T follicular helper cell (primary cell): ENCODE measurements at regions not wholly inside any gene's neighbourhood (a gene's known extent, or its start where the extent isn't known, plus 50 kb on each side); places are given as distances from the start of the nearest gene placed in this dataset.
"Not testable (repeated sequence)": the region's sequence is repeated elsewhere in the genome, so short reads cannot be mapped to it uniquely, and the experiment has no call there.

Experiments
- DNase-seq: peaks from one replicate; pipeline ENCODE4 v3.0.0-alpha.2; 2020; ENCODE audit warnings: low read depth

GRCh38 chr2:18311420-18312195, 248.8 kb downstream of the RDH14 start:
- DNase-seq = no peak

- no peak for DNase-seq
Observed at GRCh38 chr2:18309627-18310026, 250.8 kb downstream of the RDH14 start.

- no peak for DNase-seq
Observed at GRCh38 chr2:18309188-18309587, 251.3 kb downstream of the RDH14 start.

GRCh38 chr2:18304849-18305248, 255.6 kb downstream of the RDH14 start:
- DNase-seq = no peak

DNA sequence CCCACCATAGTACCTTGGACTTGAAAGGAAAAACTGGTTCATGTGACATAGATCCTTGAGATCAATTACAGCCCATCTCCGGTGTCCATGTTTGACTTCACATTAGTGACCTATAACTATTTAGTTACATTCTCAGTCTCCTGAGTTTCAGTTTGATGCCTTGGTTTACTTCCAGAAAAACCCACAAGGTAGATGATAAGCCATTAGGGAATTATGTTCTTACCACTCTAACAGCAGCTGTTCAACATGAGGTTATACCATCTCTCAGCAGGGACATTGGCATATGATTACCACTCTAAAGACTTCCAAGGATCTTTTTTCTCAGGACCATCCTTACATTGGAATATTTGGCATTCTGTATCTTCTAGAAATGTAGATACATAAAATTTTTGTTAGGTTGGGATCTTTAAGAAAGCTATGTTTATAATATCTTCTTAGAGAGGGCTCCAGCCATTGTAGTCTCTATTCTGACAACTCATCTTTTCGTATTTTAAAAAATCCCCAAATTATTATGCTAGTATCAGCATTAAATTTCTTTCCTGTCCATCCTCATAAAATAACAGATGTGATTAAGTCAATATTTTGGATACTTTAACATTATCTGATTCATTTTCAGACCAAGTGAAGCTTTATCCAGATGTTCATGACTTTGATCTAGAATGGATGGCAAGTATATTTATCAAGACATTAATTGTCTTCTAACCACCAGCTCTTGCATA, 258.9 kb downstream of the RDH14 start:
- no peak for DNase-seq

GRCh38 chr2:18299423-18300212, 260.8 kb downstream of the RDH14 start:
- no peak for DNase-seq

GRCh38 chr2:18297534-18298058, 262.9 kb downstream of the RDH14 start:
- no peak for DNase-seq

GRCh38 chr2:18290386-18290785, 270.1 kb downstream of the RDH14 start:
- DNase-seq = no peak

- DNase-seq = no peak
Observed at GRCh38 chr2:18286897-18287296, 273.6 kb downstream of the RDH14 start.

DNA sequence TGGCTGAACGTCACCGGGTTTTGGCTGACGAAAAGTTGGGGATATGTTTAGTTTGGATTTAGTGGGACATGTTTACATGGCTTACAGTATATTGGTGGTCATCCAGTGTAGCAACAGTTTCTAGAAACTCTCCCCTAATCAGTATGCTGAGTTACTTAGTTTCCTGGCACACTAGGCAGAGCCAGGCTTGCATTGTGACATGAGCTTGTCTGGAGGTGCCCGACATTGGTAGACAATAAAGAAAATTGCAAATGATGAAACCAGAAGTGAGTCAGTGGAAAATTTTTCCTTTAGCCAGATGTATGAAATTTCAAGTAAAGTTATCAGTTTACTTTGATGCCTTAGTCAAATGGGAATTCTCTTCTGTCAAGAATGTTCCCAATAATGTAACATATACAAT, 276.1 kb downstream of the RDH14 start:
- no peak for DNase-seq

- DNase-seq = no peak
Observed at GRCh38 chr2:18282026-18282425, 278.4 kb downstream of the RDH14 start.

GRCh38 chr2:18276583-18277075, 283.8 kb downstream of the RDH14 start:
- no peak for DNase-seq

DNA sequence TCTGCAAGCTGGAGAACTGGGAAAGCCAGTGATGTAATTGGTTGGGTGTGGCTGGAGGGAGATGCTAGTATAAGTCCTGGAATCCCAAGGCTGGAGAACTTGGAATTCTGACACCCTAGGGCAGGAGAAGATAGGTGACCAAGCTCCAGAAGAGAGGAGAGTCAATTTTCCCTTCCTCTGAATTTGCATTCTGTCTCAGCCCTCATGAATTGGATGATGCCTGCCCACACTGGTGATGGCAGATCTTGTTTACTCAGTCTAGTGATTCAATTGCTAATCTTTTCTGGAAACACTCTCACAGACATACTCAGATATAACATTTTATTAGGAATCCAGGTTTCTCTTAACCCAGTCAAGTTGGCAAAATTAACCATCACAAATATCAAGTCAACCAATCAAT, 287.2 kb downstream of the RDH14 start:
- DNase-seq = no peak

DNA sequence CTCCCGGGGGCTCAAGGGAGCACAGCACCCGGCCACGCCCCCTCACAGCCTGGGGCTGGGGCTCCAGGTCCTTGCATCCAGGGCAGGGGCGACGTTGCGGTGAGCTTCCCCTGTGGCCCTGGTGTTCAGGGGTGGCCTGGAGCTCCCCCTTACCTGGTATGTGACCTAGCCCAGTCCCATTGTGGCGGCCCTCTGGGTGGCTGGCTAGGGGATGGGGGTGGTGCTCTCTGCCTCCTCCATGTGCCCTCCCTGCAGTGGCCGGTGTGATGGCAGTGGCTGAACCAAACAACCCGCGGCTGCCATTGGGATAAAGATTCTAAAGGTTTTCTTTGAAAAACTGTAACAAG, 288.3 kb downstream of the RDH14 start:
- no peak for DNase-seq

DNA sequence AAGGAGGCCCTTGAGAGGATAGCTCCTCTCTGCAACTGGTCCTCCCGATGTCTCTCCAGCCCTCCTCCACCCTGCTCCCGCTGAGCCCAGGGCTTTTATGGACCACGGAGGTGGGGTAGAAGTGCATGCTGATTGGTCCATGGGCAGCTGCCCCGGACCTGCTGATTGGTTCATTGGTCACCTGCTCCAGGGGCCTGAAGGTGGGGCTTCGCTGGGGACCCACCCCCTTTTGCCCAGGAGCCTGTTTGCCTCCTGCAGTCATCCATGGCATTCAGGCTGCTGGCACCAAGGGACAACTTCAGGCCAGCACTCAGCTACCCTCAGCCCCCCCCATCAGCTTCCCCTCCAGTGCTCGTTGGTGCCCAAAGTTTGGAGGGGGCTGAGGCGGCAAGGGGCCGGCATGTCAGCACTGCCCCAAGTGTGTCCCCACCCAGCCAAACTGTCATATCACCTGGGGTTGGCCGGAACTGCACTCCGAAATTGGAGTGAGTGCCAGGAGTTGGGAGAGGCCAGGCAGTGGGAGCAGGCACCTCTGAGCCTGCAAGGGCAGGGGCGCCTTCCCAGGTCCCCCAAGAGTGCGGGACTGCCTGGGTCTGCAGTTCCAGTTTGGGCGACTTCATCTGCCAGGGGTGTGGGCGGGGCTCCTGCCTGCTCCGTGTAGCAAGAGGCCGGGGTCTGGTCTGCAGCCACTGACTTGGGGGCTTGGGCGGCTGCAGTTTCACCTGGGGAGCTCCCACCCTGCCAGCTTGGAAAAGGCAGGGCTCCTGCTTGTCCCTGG, 288.9 kb downstream of the RDH14 start:
- no peak for DNase-seq

- no peak for DNase-seq
Observed at GRCh38 chr2:18268400-18268799, 292.1 kb downstream of the RDH14 start.

DNA sequence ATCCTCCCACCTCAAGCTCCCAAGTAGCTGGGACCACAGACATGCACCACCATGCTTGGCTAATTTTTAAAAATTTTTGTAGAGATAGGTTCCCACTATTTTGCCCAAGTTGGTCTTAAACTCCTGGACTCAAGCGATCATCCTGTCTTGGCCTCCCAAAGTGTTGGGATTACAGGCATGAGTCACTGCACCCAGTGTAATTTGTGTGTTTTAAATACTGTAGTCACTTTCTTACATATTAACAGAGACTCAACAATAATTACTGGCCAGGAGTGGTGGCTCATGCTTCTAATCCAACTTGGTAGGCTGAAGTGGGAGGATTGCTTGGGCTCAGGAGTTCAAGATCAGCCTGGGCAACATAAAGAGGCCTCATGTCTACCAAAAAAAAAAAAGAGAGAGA, 293.0 kb downstream of the RDH14 start:
- no peak for DNase-seq

DNA sequence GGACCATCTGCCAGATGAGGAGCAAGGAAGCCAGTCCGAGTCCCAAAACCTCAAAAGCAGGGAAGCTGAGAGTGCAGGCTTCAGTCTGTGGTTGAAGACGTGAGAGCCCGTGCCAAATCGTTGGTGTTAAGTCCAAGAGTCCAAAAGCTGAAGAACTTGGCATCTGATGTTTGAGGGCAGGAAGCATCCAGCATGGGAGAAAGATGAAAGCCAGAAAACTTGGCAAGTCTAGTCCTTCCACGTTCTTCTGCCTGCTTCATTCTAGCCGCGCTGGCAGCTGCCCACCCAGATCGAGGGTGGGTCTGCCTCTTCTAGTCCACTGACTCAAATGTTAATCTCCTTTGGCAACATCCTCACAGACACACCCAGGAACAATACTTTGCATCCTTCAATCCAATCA, 293.8 kb downstream of the RDH14 start:
- DNase-seq = not testable (repeated sequence)

DNA sequence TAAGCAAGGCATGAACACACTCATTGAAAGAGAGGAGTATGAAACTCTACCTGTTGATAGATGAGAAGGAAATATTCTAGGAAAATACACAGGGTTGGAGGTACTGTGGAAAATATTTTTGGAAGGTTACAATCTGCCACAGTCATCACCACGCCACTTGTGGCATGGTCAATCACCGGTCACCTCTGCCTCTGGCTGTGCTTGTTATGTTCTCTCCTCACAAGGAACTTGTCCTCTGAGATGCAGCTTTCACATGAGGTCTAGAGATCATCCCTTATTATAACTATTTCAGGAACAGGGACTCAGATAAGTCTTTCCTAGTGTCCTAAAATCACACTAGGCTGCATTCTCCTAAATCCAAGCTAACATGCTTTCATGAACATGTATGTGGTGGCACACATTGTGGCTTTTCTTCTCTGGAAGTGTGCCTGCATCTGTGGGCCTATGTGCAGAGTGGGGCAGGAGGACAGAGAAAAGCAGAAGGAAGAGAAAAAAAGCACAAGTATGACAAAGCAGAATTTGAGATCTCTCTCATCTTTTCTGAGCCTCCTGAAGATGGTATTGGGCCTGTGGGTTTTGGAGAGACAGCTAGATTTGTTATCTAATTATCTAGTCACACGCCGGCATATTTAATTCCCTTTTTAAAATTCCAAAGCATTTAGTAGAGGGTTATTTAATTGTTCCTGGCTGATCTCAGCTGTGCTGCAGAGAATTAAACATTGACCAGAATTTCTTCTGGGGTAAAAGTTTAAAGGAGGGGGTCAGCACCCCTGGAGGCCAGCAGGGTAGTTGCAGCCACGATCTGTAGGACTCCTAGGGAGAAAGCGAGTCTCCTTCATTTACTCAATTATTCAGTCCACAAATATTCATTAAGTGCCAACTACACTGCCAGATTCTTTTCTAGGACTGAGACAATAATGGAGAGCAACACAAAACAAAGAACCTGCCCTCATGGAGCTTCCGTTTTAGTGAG, 294.6 kb downstream of the RDH14 start:
- no peak for DNase-seq

GRCh38 chr2:18262601-18263000, 297.9 kb downstream of the RDH14 start:
- no peak for DNase-seq
